Suprapubic skin (tissue), 3 donors: ENCODE measurements at regions not wholly inside any gene's neighbourhood (a gene's known extent, or its start where the extent isn't known, plus 50 kb on each side); places are given as distances from the start of the nearest gene placed in this dataset.

ENCODE experiments used
- CTCF ChIP-seq, 2 donors: fragments of 200-600 bp in 1 of 2; fragments of 450-650 bp in 1 of 2; sonication (generic) in 1 of 2; IDR thresholded peaks; one replicate each; pipeline ENCODE4 v1.5.1; 2016 to 2019; ENCODE audit warnings: antibody characterized with exemption in 2 of 2, mild to moderate bottlenecking in 1 of 2, moderate library complexity in 1 of 2
- POLR2A ChIP-seq, 2 donors: fragments of 450-650 bp; IDR thresholded peaks; one replicate each; pipeline ENCODE4 v1.6.1; 2017; ENCODE audit warnings: antibody characterized with exemption in 2 of 2, mild to moderate bottlenecking in 2 of 2, moderate library complexity in 2 of 2

GRCh38 chr9:135279834-135280393 lies 192.4 kb downstream of the OLFM1 start:
- no peak for TF ChIP-seq CTCF (IDR thresholded peaks at IDR 0.05)
- no peak for TF ChIP-seq POLR2A (IDR thresholded peaks at IDR 0.05)
